OCI-LY7 (cell line): ENCODE measurements at regions not wholly inside any gene's neighbourhood (a gene's known extent, or its start where the extent isn't known, plus 50 kb on each side); places are given as distances from the start of the nearest gene placed in this dataset.

Experiments used
- CTCF ChIP-seq: fragments of 200-600 bp; sonication (generic); conservative IDR thresholded peaks from 2 replicates; pipeline ENCODE4 v1.5.1; 2014; ENCODE audit warnings: mild to moderate bottlenecking, antibody characterized with exemption, low read length, moderate library complexity, mixed read lengths
- EZH2phosphoT487 ChIP-seq: fragments of 200-600 bp; sonication (generic); IDR thresholded peaks from 2 replicates; pipeline ENCODE4 v1.6.1; 2018; ENCODE audit warnings: low read depth, borderline replicate concordance, mild to moderate bottlenecking, mixed run types, antibody characterized with exemption, low read length, moderate library complexity, mixed read lengths

GRCh38 chr3:118059096-118059495, 975.5 kb downstream of the IGSF11 start:
- TF ChIP-seq CTCF (no peak), EZH2phosphoT487 (no peak)
